HEK293 (cell line): ENCODE measurements at regions not wholly inside any gene's neighbourhood (a gene's known extent, or its start where the extent isn't known, plus 50 kb on each side); places are given as distances from the start of the nearest gene placed in this dataset.

Experiments
- ATF2 ChIP-seq: fragments of 450-650 bp; formaldehyde crosslinking; IDR thresholded peaks from 2 replicates; pipeline ENCODE4 v1.5.1; 2016; ENCODE audit warnings: missing biosample characterization, missing genetic modification characterization, low read depth
- BCL11A ChIP-seq: fragments of 450-650 bp; formaldehyde crosslinking; IDR thresholded peaks from 2 replicates; pipeline ENCODE4 v1.5.1; 2016; ENCODE audit warnings: low read depth, missing biosample characterization, missing genetic modification characterization
- CTCF ChIP-seq: fragments of 450-650 bp; formaldehyde crosslinking; IDR thresholded peaks from 2 replicates; pipeline ENCODE4 v1.5.1; 2016; ENCODE audit warnings: missing biosample characterization, missing genetic modification characterization
- KLF16 ChIP-seq: fragments of 450-650 bp; formaldehyde crosslinking; IDR thresholded peaks from 2 replicates; pipeline ENCODE4 v1.5.1; 2017; ENCODE audit warnings: missing biosample characterization, missing genetic modification characterization
- SCRT2 ChIP-seq: fragments of 450-650 bp; formaldehyde crosslinking; IDR thresholded peaks from 2 replicates; pipeline ENCODE4 v1.5.1; 2016; ENCODE audit warnings: missing biosample characterization, missing genetic modification characterization
- ZNF16 ChIP-seq: fragments of 450-650 bp; formaldehyde crosslinking; IDR thresholded peaks from 2 replicates; pipeline ENCODE4 v1.5.1; 2016; ENCODE audit warnings: low read depth, missing biosample characterization, missing genetic modification characterization
- ZNF362 ChIP-seq: fragments of 450-650 bp; formaldehyde crosslinking; IDR thresholded peaks from 2 replicates; pipeline ENCODE4 v1.5.1; 2016; ENCODE audit warnings: missing biosample characterization, missing genetic modification characterization
- ZNF391 ChIP-seq: fragments of 450-650 bp; formaldehyde crosslinking; IDR thresholded peaks from 2 replicates; pipeline ENCODE4 v1.5.1; 2016; ENCODE audit warnings: low read depth, missing biosample characterization, missing genetic modification characterization, borderline replicate concordance
- ZNF555 ChIP-seq: fragments of 450-650 bp; formaldehyde crosslinking; conservative IDR thresholded peaks from 2 replicates; pipeline ENCODE4 v1.5.1; 2017; ENCODE audit warnings: missing biosample characterization, mild to moderate bottlenecking, missing genetic modification characterization, inconsistent platforms
- ZNF639 ChIP-seq: fragments of 450-650 bp; formaldehyde crosslinking; IDR thresholded peaks from 2 replicates; pipeline ENCODE4 v1.5.1; 2016; ENCODE audit warnings: missing biosample characterization, missing genetic modification characterization
- ZNF791 ChIP-seq: fragments of 450-650 bp; formaldehyde crosslinking; IDR thresholded peaks from 2 replicates; pipeline ENCODE4 v1.5.1; 2016; ENCODE audit warnings: missing biosample characterization, missing genetic modification characterization
- ZNF792 ChIP-seq: fragments of 450-650 bp; formaldehyde crosslinking; IDR thresholded peaks from 2 replicates; pipeline ENCODE4 v1.5.1; 2016; ENCODE audit warnings: missing biosample characterization, missing genetic modification characterization
- TF ChIP-seq, protein P1 (sequence below): fragments of 450-650 bp; formaldehyde crosslinking; IDR thresholded peaks from 2 replicates; pipeline ENCODE4 v1.5.1; 2016; ENCODE audit warnings: missing biosample characterization, missing genetic modification characterization

GRCh38 chr1:218983433-218983832 is 190.2 kb upstream of the LYPLAL1 start:
- TF ChIP-seq CTCF (tag by site-specific recombination) (no peak), SCRT2 (no peak), ATF2 (tag by site-specific recombination) (no peak), ZNF792 (tag by site-specific recombination) (no peak), BCL11A (tag by site-specific recombination) (no peak), ZNF555 (tag by site-specific recombination) (no peak), ZNF391 (tag by site-specific recombination) (no peak), ZNF16 (tag by site-specific recombination) (no peak), ZNF362 (tag by site-specific recombination) (no peak), KLF16 (tag by site-specific recombination) (no peak), ZNF791 (tag by site-specific recombination) (no peak), ZNF639 (tag by site-specific recombination) (no peak)
- TF ChIP-seq, protein P1, sequence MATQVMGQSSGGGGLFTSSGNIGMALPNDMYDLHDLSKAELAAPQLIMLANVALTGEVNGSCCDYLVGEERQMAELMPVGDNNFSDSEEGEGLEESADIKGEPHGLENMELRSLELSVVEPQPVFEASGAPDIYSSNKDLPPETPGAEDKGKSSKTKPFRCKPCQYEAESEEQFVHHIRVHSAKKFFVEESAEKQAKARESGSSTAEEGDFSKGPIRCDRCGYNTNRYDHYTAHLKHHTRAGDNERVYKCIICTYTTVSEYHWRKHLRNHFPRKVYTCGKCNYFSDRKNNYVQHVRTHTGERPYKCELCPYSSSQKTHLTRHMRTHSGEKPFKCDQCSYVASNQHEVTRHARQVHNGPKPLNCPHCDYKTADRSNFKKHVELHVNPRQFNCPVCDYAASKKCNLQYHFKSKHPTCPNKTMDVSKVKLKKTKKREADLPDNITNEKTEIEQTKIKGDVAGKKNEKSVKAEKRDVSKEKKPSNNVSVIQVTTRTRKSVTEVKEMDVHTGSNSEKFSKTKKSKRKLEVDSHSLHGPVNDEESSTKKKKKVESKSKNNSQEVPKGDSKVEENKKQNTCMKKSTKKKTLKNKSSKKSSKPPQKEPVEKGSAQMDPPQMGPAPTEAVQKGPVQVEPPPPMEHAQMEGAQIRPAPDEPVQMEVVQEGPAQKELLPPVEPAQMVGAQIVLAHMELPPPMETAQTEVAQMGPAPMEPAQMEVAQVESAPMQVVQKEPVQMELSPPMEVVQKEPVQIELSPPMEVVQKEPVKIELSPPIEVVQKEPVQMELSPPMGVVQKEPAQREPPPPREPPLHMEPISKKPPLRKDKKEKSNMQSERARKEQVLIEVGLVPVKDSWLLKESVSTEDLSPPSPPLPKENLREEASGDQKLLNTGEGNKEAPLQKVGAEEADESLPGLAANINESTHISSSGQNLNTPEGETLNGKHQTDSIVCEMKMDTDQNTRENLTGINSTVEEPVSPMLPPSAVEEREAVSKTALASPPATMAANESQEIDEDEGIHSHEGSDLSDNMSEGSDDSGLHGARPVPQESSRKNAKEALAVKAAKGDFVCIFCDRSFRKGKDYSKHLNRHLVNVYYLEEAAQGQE (tag by site-specific recombination): no peak
